ENCODE measurements at regions not wholly inside any gene's neighbourhood (a gene's known extent, or its start where the extent isn't known, plus 50 kb on each side); places are given as distances from the start of the nearest gene placed in this dataset.

DNA sequence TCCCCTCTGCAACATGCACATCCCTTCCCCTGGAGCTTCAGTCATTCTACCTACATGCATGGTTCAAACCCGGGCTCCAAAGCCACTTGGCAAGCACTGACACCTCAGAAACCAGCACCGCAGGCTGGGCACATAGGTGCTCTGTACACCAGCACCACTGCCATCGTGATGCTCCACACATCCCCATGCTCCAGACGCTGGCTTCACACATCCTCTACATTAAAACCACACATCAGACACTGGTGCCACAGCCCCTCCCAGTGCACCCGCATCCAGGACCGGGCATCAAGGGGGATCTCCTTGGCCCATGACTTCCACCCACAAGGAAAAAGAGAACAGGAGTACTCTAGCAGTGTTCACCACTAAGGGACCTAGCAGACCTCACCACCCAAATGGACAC, 787.7 kb downstream of the CDH18 start (continued):
- TF ChIP-seq, protein P1, sequence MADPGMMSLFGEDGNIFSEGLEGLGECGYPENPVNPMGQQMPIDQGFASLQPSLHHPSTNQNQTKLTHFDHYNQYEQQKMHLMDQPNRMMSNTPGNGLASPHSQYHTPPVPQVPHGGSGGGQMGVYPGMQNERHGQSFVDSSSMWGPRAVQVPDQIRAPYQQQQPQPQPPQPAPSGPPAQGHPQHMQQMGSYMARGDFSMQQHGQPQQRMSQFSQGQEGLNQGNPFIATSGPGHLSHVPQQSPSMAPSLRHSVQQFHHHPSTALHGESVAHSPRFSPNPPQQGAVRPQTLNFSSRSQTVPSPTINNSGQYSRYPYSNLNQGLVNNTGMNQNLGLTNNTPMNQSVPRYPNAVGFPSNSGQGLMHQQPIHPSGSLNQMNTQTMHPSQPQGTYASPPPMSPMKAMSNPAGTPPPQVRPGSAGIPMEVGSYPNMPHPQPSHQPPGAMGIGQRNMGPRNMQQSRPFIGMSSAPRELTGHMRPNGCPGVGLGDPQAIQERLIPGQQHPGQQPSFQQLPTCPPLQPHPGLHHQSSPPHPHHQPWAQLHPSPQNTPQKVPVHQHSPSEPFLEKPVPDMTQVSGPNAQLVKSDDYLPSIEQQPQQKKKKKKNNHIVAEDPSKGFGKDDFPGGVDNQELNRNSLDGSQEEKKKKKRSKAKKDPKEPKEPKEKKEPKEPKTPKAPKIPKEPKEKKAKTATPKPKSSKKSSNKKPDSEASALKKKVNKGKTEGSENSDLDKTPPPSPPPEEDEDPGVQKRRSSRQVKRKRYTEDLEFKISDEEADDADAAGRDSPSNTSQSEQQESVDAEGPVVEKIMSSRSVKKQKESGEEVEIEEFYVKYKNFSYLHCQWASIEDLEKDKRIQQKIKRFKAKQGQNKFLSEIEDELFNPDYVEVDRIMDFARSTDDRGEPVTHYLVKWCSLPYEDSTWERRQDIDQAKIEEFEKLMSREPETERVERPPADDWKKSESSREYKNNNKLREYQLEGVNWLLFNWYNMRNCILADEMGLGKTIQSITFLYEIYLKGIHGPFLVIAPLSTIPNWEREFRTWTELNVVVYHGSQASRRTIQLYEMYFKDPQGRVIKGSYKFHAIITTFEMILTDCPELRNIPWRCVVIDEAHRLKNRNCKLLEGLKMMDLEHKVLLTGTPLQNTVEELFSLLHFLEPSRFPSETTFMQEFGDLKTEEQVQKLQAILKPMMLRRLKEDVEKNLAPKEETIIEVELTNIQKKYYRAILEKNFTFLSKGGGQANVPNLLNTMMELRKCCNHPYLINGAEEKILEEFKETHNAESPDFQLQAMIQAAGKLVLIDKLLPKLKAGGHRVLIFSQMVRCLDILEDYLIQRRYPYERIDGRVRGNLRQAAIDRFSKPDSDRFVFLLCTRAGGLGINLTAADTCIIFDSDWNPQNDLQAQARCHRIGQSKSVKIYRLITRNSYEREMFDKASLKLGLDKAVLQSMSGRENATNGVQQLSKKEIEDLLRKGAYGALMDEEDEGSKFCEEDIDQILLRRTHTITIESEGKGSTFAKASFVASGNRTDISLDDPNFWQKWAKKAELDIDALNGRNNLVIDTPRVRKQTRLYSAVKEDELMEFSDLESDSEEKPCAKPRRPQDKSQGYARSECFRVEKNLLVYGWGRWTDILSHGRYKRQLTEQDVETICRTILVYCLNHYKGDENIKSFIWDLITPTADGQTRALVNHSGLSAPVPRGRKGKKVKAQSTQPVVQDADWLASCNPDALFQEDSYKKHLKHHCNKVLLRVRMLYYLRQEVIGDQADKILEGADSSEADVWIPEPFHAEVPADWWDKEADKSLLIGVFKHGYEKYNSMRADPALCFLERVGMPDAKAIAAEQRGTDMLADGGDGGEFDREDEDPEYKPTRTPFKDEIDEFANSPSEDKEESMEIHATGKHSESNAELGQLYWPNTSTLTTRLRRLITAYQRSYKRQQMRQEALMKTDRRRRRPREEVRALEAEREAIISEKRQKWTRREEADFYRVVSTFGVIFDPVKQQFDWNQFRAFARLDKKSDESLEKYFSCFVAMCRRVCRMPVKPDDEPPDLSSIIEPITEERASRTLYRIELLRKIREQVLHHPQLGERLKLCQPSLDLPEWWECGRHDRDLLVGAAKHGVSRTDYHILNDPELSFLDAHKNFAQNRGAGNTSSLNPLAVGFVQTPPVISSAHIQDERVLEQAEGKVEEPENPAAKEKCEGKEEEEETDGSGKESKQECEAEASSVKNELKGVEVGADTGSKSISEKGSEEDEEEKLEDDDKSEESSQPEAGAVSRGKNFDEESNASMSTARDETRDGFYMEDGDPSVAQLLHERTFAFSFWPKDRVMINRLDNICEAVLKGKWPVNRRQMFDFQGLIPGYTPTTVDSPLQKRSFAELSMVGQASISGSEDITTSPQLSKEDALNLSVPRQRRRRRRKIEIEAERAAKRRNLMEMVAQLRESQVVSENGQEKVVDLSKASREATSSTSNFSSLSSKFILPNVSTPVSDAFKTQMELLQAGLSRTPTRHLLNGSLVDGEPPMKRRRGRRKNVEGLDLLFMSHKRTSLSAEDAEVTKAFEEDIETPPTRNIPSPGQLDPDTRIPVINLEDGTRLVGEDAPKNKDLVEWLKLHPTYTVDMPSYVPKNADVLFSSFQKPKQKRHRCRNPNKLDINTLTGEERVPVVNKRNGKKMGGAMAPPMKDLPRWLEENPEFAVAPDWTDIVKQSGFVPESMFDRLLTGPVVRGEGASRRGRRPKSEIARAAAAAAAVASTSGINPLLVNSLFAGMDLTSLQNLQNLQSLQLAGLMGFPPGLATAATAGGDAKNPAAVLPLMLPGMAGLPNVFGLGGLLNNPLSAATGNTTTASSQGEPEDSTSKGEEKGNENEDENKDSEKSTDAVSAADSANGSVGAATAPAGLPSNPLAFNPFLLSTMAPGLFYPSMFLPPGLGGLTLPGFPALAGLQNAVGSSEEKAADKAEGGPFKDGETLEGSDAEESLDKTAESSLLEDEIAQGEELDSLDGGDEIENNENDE (IDR thresholded peaks at IDR 0.05; ENCODE audit: insufficient replicate concordance, low read length) = no peak
- no peak for TF ChIP-seq KDM1A (IDR thresholded peaks at IDR 0.05; ENCODE audit: borderline replicate concordance, low read length)
- TF ChIP-seq JUND (IDR thresholded peaks at IDR 0.05; ENCODE audit: low read length) = no peak
- TF ChIP-seq HDAC2 (IDR thresholded peaks at IDR 0.05; ENCODE audit: borderline replicate concordance in 1 of 2, low read depth in 2 of 2, low read length in 2 of 2) = no peak
- no peak for TF ChIP-seq BCL11A (IDR thresholded peaks at IDR 0.05; ENCODE audit: low read depth in 2 of 2, low read length in 2 of 2)
- TF ChIP-seq CHD2 (IDR thresholded peaks at IDR 0.05; ENCODE audit: low read length) = no peak
- no peak for TF ChIP-seq KDM5A (IDR thresholded peaks at IDR 0.05; ENCODE audit: low read length)
- no peak for TF ChIP-seq RNF2 (IDR thresholded peaks at IDR 0.05; ENCODE audit: borderline replicate concordance, low read depth, low read length, missing control alignments, poor library complexity, severe bottlenecking)
- TF ChIP-seq TBP (IDR thresholded peaks at IDR 0.05; ENCODE audit: low read depth, low read length) = no peak
- no peak for TF ChIP-seq TEAD4 (IDR thresholded peaks at IDR 0.05; ENCODE audit: low read depth, low read length)
- no peak for TF ChIP-seq YY1 (IDR thresholded peaks at IDR 0.05; ENCODE audit: low read depth, low read length)
- no peak for TF ChIP-seq CTBP2 (IDR thresholded peaks at IDR 0.05; ENCODE audit: borderline replicate concordance, insufficient read depth, insufficient read length, low read length)

Data from H1 (cell line).